ENCODE measurements at regions not wholly inside any gene's neighbourhood (a gene's known extent, or its start where the extent isn't known, plus 50 kb on each side); places are given as distances from the start of the nearest gene placed in this dataset.
A peak's percentile ranks its signal among the peaks of the same experiment; 100 is the strongest.

GRCh38 chr11:115920841-115921480 is 416.7 kb upstream of the CADM1 start:
- CTCF ChIA-PET: no interaction called here
- Histone ChIP-seq H3K27me3 (ENCODE audit: control insufficient read depth, insufficient read depth, low read length) (peaks cover 3% of the 10 kb centered on the region), H3K27ac (ENCODE audit: low read depth, low read length) (no peak overlapping the region), H3K9me3 (ENCODE audit: control insufficient read depth, insufficient read depth, low read length) (no peaks in the 10 kb centered on the region), H3K4me3 (ENCODE audit: low read depth, low read length) (no peak overlapping the region)
- TF ChIP-seq CTCF (IDR thresholded peaks at IDR 0.05; ENCODE audit: low read depth, low read length): no peak
- POLR2A ChIA-PET: no interaction called here
- DNase-seq (ENCODE audit: low read depth, low spot score): no peak

DNA sequence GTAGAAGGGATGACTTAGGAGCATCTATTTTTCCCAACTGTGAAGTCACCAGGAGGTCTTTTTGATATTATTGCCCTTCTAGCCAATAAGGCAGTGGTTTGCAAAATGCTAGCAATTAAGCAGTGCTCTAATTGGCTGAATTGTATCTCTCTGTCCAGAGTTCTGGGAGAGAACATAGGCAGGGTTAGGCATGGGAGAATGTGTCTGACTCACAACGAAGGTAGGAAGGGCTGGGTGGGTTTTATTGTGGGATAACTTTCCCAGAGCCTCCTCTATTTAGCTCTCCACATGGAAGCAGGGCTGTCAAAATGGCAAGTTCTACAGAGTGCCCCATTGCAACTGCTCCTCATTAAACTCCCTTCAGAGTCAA is 415.9 kb upstream of the CADM1 start:
- Histone ChIP-seq H3K9me3 (ENCODE audit: control insufficient read depth, insufficient read depth, low read length) (no peaks in the 10 kb centered on the region), H3K27me3 (ENCODE audit: control insufficient read depth, insufficient read depth, low read length) (peaks cover 3% of the 10 kb centered on the region), H3K4me3 (ENCODE audit: low read depth, low read length) (no peak overlapping the region), H3K27ac (ENCODE audit: low read depth, low read length) (no peak overlapping the region)
- no peak for TF ChIP-seq CTCF (IDR thresholded peaks at IDR 0.05; ENCODE audit: low read depth, low read length)
- CTCF ChIA-PET: no interaction called here
- DNase-seq (ENCODE audit: low read depth, low spot score): no peak
- POLR2A ChIA-PET: no interaction called here

GRCh38 chr11:115919341-115920091 is 415.3 kb upstream of the CADM1 start:
- ChIA-PET POLR2A (no interaction called here), CTCF (interaction anchor here (0.6 kb wide), 1 partner anchor 393 kb away, joined by 3 read pairs; no protein-coding TSS in a partner anchor)
- no peak for TF ChIP-seq CTCF (IDR thresholded peaks at IDR 0.05; ENCODE audit: low read depth, low read length)
- Histone ChIP-seq H3K27me3 (ENCODE audit: control insufficient read depth, insufficient read depth, low read length) (peaks cover 3% of the 10 kb centered on the region), H3K4me3 (ENCODE audit: low read depth, low read length) (no peak overlapping the region), H3K27ac (ENCODE audit: low read depth, low read length) (peak overlapping the region; percentile 11), H3K9me3 (ENCODE audit: control insufficient read depth, insufficient read depth, low read length) (no peaks in the 10 kb centered on the region)
- no peak for DNase-seq (ENCODE audit: low read depth, low spot score)

- Histone ChIP-seq H3K9me3 (ENCODE audit: control insufficient read depth, insufficient read depth, low read length) (no peaks in the 10 kb centered on the region), H3K27ac (ENCODE audit: low read depth, low read length) (no peak overlapping the region), H3K27me3 (ENCODE audit: control insufficient read depth, insufficient read depth, low read length) (no peaks in the 10 kb centered on the region), H3K4me3 (ENCODE audit: low read depth, low read length) (no peak overlapping the region)
- ChIA-PET CTCF (interaction anchor here (1.0 kb wide), 1 partner anchor 71 kb away, joined by 4 read pairs; no protein-coding TSS in a partner anchor), POLR2A (no interaction called here)
- TF ChIP-seq CTCF (IDR thresholded peaks at IDR 0.05; ENCODE audit: low read depth, low read length): no peak
- no peak for DNase-seq (ENCODE audit: low read depth, low spot score)
These were observed 414.4 kb upstream of the CADM1 start for GRCh38 chr11:115918576-115918975.

DNA sequence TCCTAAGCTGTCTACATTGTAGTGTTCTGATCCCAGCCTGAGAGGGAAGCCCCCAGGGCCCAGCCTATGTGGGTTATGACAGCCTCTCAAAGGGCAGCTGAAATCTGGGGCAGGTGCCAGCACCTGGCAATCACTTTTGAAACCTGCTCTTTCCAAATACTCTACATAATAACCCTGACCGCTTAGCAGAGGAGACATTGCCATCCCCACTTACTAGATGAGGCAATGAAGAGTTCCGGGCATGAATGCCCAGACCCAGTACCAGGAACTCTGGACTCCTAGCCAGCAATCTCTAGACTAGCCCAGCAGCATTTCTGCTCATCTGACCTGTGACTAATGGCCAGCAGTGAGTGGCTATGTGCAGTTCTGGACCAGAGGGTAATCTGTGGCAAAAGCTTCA is 412.4 kb upstream of the CADM1 start:
- H3K9me3 ChIP-seq (ENCODE audit: control insufficient read depth, insufficient read depth, low read length): no peaks in the 10 kb centered on the region
- CTCF ChIA-PET: no interaction called here
- no peak for DNase-seq (ENCODE audit: low read depth, low spot score)
- no peak for TF ChIP-seq CTCF (IDR thresholded peaks at IDR 0.05; ENCODE audit: low read depth, low read length)
- no peak overlapping the region for H3K27ac ChIP-seq (ENCODE audit: low read depth, low read length)
- H3K27me3 ChIP-seq (ENCODE audit: control insufficient read depth, insufficient read depth, low read length): no peaks in the 10 kb centered on the region
- POLR2A ChIA-PET: no interaction called here
- no peak overlapping the region for H3K4me3 ChIP-seq (ENCODE audit: low read depth, low read length)
